ENCODE measurements at regions not wholly inside any gene's neighbourhood (a gene's known extent, or its start where the extent isn't known, plus 50 kb on each side); places are given as distances from the start of the nearest gene placed in this dataset.
A peak's percentile ranks its signal among the peaks of the same experiment; 100 is the strongest.

DNA sequence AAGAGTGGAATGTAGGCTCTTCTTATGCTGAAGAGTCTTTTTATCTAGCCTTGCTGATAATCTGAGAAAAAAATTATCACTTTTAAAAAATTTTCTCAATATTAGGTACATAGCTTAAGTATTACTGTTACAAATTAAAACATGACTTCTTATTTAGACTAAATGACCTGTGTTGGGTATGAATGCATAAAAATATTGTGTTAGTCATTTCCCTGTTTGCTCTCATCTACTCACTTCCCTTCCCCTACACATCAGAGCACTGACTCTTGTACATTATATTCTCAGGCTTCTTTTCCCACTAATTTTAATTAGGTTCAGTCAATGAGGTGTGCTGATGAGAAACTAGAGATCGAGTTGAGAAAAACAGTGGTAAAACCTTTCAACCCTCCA lies 881.0 kb downstream of the PCDH18 start:
- DNase-seq: no peak

GRCh38 chr4:136650541-136651277 lies 881.6 kb downstream of the PCDH18 start:
- no peak for DNase-seq

GRCh38 chr4:136644279-136644678 lies 888.0 kb downstream of the PCDH18 start:
- DNase-seq: no peak

DNA sequence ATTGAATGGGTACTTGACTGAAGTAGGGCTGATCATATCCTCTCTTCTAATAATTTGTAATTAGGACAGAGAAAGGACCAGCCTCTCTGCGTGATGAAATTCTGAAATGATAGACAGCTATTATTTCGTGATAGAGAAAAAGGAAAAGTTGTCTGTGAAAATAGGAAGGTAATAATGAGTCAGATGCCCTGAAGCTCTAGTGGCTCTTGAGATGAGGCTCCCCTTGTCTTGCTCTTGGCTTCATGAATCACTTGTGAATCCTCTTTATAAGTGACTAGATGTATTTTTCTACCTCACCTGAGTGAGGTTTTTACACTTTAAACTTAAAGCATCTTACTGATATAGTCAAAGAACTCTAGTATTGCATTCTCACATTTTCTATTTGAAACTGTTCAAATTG lies 888.9 kb downstream of the PCDH18 start:
- no peak for DNase-seq

DNA sequence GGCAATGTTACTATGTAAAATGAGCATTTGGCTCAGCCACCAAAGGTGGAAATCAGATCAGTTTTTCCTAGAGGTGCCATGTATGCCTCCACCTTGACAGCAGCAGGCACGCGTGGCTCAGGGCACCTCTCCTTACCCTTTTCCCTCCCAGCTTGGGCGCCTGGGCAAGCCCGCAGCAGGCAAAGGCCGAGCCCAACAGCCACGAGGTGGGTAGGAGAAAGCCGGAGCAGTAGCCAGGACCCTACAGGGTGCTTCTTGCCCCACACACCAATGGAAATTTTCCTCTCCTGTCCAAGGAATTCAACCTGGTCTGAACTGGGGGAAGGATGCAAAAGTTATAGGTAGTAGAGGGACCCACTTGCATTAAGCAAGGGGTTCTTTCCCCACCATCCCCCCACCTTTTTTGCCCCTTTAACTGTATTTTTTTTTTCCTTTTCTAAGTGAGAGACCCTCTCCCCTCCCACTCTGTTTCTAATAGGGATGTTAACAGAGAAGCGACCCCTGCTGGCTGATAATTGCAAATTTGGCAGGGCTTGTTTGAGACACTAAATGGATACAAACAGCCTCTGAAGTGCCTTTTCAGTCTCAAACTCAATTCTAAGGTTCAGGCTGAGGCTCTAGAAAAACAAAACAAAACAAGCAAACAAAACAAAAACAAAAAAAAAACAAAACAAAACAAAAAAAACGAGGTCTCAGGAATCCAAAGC lies 895.1 kb downstream of the PCDH18 start:
- no peak for DNase-seq

GRCh38 chr4:136636155-136636554 lies 896.1 kb downstream of the PCDH18 start:
- no peak for DNase-seq

GRCh38 chr4:136634121-136634520 lies 898.2 kb downstream of the PCDH18 start:
- no peak for DNase-seq

GRCh38 chr4:136599890-136600289 lies 932.4 kb downstream of the PCDH18 start:
- no peak for DNase-seq

- no peak for DNase-seq
These were observed 941.9 kb downstream of the PCDH18 start for GRCh38 chr4:136590440-136590839.

DNA sequence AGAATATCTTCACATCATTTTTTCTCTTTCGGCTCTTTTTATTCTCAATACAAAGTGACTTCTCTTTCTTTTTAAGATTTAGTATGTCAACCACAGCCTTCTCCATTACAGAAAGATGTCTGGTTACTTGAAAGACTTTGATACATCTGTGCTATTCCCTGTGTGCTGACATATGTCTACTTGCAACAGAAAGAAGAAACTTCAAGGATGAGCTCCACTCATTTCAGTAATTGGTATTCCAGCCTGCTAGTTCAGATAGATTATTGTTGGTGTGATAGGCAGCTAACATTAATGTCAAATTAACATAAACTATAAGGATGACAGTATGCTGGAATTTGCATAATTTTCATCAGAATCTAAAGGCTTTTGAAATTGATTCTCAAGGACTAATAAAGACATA lies 948.7 kb downstream of the PCDH18 start:
- no peak for DNase-seq

DNA sequence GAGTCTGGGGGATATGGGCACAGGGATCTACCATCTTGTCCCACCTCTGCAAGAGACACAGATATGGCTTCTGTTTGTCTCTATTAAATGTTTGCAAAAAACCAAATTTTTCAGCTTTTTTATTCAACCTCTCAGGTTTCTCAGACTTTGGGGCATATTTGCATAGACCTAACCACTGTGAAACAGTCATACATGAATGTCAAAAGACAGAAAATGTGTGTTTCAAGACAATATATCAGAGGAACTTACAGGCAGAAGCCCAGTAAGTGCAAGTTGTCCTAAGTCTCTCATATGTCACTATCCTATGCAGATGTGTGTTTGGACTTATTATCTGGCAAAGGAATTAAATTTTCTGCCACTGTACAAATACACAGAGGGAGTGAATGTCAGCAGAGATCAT lies 951.2 kb downstream of the PCDH18 start:
- DNase-seq: no peak

DNA sequence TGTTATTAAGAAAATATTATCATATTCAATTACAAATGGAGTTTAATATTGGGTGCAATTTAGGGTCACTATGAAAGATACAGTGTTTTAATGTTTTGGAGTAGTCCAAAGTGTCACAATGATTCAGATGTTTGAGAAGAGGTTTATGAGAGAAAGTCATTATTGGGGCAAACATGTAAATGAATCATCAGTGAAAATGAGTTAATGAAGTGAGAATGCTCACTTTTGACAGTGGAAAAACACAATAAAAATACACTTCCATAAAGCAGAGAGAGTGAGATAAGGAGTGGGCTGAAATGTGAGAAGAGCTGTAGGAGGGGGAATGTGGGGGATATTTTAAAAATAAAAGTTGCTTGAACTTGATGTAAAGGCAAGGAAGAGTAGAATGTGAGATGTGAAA lies 957.1 kb downstream of the PCDH18 start:
- DNase-seq: no peak

DNA sequence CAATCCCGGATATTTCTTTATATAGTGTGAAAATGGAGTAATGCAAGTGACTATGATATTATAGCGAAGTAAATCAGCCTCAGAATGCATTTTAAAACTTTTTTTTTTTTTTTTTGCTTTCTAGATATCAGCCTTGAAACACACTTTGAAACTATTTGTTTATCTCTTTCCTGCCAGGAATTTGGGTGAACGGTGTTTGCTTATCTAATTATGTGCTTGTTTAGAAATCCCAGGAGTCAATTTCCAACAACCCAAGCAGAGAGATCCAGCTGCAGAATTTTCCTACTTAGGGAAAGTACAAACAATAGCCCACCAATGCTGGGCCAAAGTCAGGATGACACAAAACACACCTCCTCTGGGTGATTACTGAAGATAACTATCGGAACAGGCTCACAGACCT lies 958.8 kb downstream of the PCDH18 start:
- DNase-seq: no peak

DNA sequence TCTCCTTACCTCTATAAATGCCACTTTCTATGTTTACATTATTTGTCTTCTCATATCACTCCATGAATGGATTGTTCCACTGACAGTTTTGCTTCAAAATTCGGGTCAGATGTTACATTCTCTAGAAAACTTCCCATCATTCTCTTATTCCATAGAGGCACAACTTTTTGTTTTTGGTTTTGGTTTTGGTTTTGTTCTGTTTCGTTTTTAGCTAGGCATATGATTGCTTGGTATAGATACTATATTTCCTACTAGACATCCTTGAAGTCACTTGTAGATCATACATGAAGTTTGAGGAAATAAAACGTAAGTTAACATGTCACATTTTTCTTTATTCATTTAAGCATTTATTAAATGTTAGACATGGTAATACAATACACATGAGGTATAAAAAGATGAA lies 961.0 kb downstream of the PCDH18 start:
- no peak for DNase-seq

DNA sequence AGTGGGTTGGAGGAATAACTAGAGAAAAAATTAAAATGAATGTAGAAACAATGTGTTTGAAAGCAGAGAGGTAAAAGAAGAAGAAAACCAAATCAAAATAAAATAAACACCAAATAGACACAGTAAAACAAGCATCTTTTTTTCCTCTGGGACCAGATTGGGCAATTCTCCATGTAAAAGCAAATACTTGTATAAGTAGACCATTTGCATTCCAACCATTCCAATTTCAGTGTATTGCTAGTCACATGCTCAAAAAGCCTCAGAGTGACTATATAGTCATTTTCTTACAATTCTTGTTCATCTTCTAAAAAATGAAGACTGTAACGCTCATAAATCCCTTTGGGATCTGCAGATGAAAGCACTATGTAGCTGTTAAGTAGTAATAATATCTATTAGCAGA lies 969.5 kb downstream of the PCDH18 start:
- peak; percentile 3 for DNase-seq

DNA sequence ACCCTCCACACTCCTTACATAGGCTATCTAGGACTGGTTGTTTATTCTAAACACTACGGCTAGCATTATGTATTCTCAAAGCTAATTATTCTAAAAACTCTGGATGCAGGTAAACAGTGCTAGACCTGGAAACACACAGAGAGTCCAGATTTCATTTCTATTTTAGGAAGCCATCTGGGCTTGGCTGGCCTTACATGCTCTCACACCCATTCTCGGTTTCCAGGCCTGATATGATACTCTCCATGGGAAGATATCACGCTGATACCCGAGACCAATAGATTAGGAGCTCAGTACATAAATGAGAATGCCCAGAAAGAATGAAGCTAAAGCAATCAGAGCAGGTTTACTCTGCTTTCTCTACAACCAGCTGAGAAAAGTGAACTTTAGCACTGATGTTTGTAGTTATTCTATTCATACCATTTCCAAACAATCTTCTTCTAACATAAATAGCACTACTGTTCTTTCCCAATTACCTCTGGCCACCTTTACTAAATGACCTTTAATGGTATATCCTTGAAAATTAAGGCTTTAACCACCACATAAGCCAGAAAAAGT lies 973.3 kb downstream of the PCDH18 start:
- peak; percentile 3 for DNase-seq

GRCh38 chr4:136557396-136557795 lies 974.9 kb downstream of the PCDH18 start:
- no peak for DNase-seq

- no peak for DNase-seq
These were observed 978.3 kb downstream of the PCDH18 start for GRCh38 chr4:136554033-136554432.

GRCh38 chr4:136551753-136552152 lies 980.5 kb downstream of the PCDH18 start:
- no peak for DNase-seq

- no peak for DNase-seq
These were observed 991.5 kb downstream of the PCDH18 start for GRCh38 chr4:136540747-136541146.

DNA sequence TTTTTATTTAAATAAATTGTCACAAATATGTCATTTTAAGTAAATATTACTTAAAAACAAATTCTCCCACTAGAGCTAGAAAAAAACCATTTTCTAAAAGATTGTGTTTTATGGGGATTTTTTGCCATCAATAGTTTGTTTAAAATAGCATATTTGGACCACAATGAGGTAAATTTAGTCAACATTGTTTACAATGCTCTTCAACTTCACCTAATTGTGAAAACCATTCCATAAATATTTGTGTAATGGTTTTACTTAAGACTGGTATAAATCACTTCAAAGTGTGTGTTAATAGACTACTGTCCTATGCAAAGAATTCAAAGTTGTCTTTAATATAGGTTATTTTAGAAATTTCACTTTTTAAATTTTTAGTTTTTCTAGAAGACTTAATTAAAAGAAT lies 1004.2 kb downstream of the PCDH18 start:
- no peak for DNase-seq

DNA sequence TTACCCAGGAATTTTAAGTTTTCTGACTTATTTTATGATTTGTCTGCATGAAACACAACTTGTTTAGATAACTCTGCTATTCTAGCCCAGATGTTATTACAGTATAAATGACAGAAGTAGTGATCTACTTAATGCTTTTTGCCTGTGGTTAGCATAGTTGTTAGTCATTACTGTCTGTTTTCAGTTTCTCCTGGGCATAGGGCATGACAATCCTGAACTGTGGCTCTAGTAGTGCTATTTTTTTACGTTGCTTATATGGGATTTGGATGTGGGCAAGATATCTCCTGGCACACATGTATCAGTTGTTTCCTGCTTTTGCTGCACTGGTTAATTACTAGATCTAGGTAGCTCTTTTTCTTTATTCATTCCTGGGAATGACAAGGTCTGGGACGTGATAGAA lies 1005.8 kb downstream of the PCDH18 start:
- DNase-seq: no peak

DNA sequence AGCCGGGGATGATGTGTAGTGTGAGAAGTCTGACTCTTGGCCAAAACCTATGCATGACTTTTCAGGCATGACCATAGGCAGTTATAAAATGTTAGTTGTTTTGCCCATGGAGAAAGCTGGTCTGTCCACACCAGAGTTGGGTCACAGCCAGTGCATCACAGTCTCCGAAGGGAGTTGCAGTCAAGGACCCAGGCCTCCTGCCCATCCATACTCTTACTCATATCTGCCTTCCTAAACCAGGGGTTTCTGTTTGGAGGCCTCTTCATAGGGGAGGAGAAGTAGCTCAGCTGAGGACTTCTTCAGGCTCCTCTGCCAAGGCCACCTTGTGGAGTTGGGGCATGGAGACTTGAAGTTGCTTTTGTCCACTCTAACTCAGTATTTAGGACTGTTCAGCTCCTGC lies 1008.3 kb downstream of the PCDH18 start:
- no peak for DNase-seq

GRCh38 chr4:136516371-136516770 lies 1015.9 kb downstream of the PCDH18 start:
- DNase-seq: no peak
